CD14-positive monocyte (primary cell): ENCODE measurements at regions not wholly inside any gene's neighbourhood (a gene's known extent, or its start where the extent isn't known, plus 50 kb on each side); places are given as distances from the start of the nearest gene placed in this dataset.

ENCODE experiments used
- DNase-seq, 3 donors: peaks; one replicate each; pipeline ENCODE4 v3.0.0-alpha.2; 2011 to 2022
- H2AFZ ChIP-seq: 2 replicates; pipeline ENCODE4 v1.6.0; 2012; ENCODE audit warnings: mild to moderate bottlenecking, low read depth, low read length, inconsistent platforms; ENCODE audit not compliant: insufficient read depth, poor library complexity, severe bottlenecking
- H3K27ac ChIP-seq, 2 donors: 1 replicate in 1 of 2; 2 replicates in 1 of 2; pipeline ENCODE4 v1.5.1; 2012 to 2013; ENCODE audit warnings: low read length in 2 of 2, control low read depth in 1 of 2, inconsistent platforms in 1 of 2, low read depth in 1 of 2, mild to moderate bottlenecking in 1 of 2
- H3K27me3 ChIP-seq, 2 donors: one replicate each; pipeline versions ENCODE4 v1.6.0 to v1.6.1; 2011 to 2013; ENCODE audit warnings: low read length in 2 of 2; ENCODE audit not compliant: control insufficient read depth in 2 of 2, insufficient read depth in 2 of 2
- H3K36me3 ChIP-seq, 2 donors: replicated peaks in 1 of 2; 1 replicate in 1 of 2; 2 replicates in 1 of 2; pipeline versions ENCODE4 v1.5.1 to v1.6.1; 2012 to 2013; ENCODE audit warnings: low read length in 2 of 2, control low read depth in 1 of 2, inconsistent platforms in 1 of 2, mild to moderate bottlenecking in 1 of 2; ENCODE audit not compliant: insufficient read depth in 2 of 2, control insufficient read depth in 1 of 2
- H3K4me1 ChIP-seq, 2 donors: 1 replicate in 1 of 2; 2 replicates in 1 of 2; pipeline versions ENCODE4 v1.5.1 to v1.6.1; 2012 to 2013; ENCODE audit warnings: low read length in 2 of 2, control low read depth in 1 of 2, inconsistent platforms in 1 of 2, mild to moderate bottlenecking in 1 of 2, moderate library complexity in 1 of 2; ENCODE audit not compliant: insufficient read depth in 2 of 2, control insufficient read depth in 1 of 2
- H3K4me2 ChIP-seq: replicated peaks from 2 replicates; pipeline ENCODE3; 2012; ENCODE audit warnings: low read length, moderate library complexity, mild to moderate bottlenecking; ENCODE audit not compliant: poor library complexity, severe bottlenecking; ENCODE audit errors: extremely low read depth
- H3K4me3 ChIP-seq, 3 experiments: fragments of 200-600 bp in 1 of 3; sonication (generic) in 1 of 3; replicated peaks in 1 of 3; 1 replicate in 2 of 3; 2 replicates in 1 of 3; pipeline ENCODE4 v1.5.1; 2011 to 2013; ENCODE audit warnings: low read length in 3 of 3, mild to moderate bottlenecking in 3 of 3, control low read depth in 2 of 3, low read depth in 2 of 3, inconsistent platforms in 1 of 3, moderate library complexity in 1 of 3
- H3K79me2 ChIP-seq: 2 replicates; pipeline ENCODE4 v1.6.0; 2012; ENCODE audit warnings: mild to moderate bottlenecking, control low read depth, inconsistent platforms, low read length, moderate library complexity; ENCODE audit not compliant: insufficient read depth
- H3K9ac ChIP-seq: 2 replicates; pipeline ENCODE4 v1.6.0; 2017; ENCODE audit warnings: low read length, mild to moderate bottlenecking; ENCODE audit not compliant: insufficient read depth, poor library complexity, severe bottlenecking
- H3K9me3 ChIP-seq, 2 donors: replicated peaks in 1 of 2; 1 replicate in 1 of 2; 2 replicates in 1 of 2; pipeline versions ENCODE4 v1.5.1 to v1.6.1; 2012 to 2013; ENCODE audit warnings: low read length in 2 of 2, control low read depth in 1 of 2; ENCODE audit not compliant: control insufficient read depth in 1 of 2, insufficient read depth in 1 of 2
- H4K20me1 ChIP-seq: 2 replicates; pipeline ENCODE4 v1.6.0; 2012; ENCODE audit warnings: mild to moderate bottlenecking, low read length, control low read depth, moderate library complexity; ENCODE audit not compliant: insufficient read depth
- H3K27ac Mint-ChIP-seq, 7 donors: one replicate each; pipeline ENCODE4 v1.8.0; 2020; ENCODE audit warnings: mild to moderate bottlenecking in 7 of 7, mixed read lengths in 7 of 7, moderate library complexity in 6 of 7, inconsistent platforms in 2 of 7
- H3K27me3 Mint-ChIP-seq, 3 donors: one replicate each; pipeline ENCODE4 v1.8.0; 2021 to 2022; ENCODE audit warnings: low read depth in 3 of 3, mild to moderate bottlenecking in 3 of 3, mixed read lengths in 3 of 3, moderate library complexity in 3 of 3, inconsistent platforms in 1 of 3
- H3K36me3 Mint-ChIP-seq, 2 donors: one replicate each; pipeline ENCODE4 v1.8.0; 2020; ENCODE audit warnings: mixed read lengths in 2 of 2, inconsistent platforms in 1 of 2, mild to moderate bottlenecking in 1 of 2
- H3K4me1 Mint-ChIP-seq: one replicate; pipeline ENCODE4 v1.8.0; 2020; ENCODE audit warnings: mild to moderate bottlenecking, mixed read lengths
- H3K4me3 Mint-ChIP-seq, 2 donors: one replicate each; pipeline ENCODE4 v1.8.0; 2020; ENCODE audit warnings: mild to moderate bottlenecking in 2 of 2, mixed read lengths in 2 of 2, moderate library complexity in 1 of 2
- H3K9me3 Mint-ChIP-seq, 7 donors: one replicate each; pipeline ENCODE4 v1.8.0; 2020 to 2022; ENCODE audit warnings: mixed read lengths in 7 of 7, mild to moderate bottlenecking in 6 of 7, moderate library complexity in 6 of 7, inconsistent platforms in 2 of 7
- CTCF ChIP-seq: fragments of 200-600 bp; IDR thresholded peaks from one replicate; pipeline ENCODE4 v1.8.0; 2022; ENCODE audit warnings: antibody characterized with exemption, mild to moderate bottlenecking
- WGBS: methylation state at CpG from one replicate; pipeline ENCODE4 v1.1.5; 2013; ENCODE audit warnings: missing lambda C conversion rate; ENCODE audit not compliant: insufficient coverage; 5-methylcytosine and 5-hydroxymethylcytosine counted together
- intact Hi-C, 2 donors: fragments of 100-400 bp; cut with micrococcal nuclease; formaldehyde crosslinking; loops; one replicate each; pipeline versions ENCODE4 v1.15.0 to v1.15.1; 2023

GRCh38 chr1:164480285-164480907, 78.6 kb upstream of the PBX1 start:
- intact Hi-C loops, result no loop called here
- no peak for TF ChIP-seq CTCF
- no peak for DNase-seq
- no peaks in the 10 kb centered on the region for H3K9me3 ChIP-seq
- Mint-ChIP-seq H3K36me3 (no peaks in the 10 kb centered on the region), H3K9me3 (peaks cover 0 to 6% (median 2%) of the 10 kb centered on the region in 7 donors), H3K27ac (no peak overlapping the region), H3K4me3 (no peak overlapping the region), H3K27me3 (peaks cover 0 to 2% (median 2%) of the 10 kb centered on the region in 3 donors), H3K4me1 (no peaks in the 10 kb centered on the region)
- H2AFZ ChIP-seq, result no peak overlapping the region
- no peaks in the 10 kb centered on the region for H3K36me3 ChIP-seq
- H3K27ac ChIP-seq, result no peak overlapping the region
- WGBS, result no CpG with 5 or more reads among the region's 1 CpG
- no peak overlapping the region for H3K4me2 ChIP-seq
- no peaks in the 10 kb centered on the region for H4K20me1 ChIP-seq
- H3K79me2 ChIP-seq, result no peaks in the 10 kb centered on the region
- H3K4me3 ChIP-seq, result no peak overlapping the region
- H3K9ac ChIP-seq, result no peak overlapping the region
- no peaks in the 10 kb centered on the region for H3K4me1 ChIP-seq
- no peaks in the 10 kb centered on the region for H3K27me3 ChIP-seq

- TF ChIP-seq CTCF, result no peak
Measured at GRCh38 chr1:164495905-164496304, 63.1 kb upstream of the PBX1 start.

More at GRCh38 chr1:164495905-164496304, 63.1 kb upstream of the PBX1 start:
- Mint-ChIP-seq H3K27me3 (peaks cover 0 to 3% (median 0%) of the 10 kb centered on the region in 3 donors), H3K36me3 (no peaks in the 10 kb centered on the region), H3K4me1 (no peaks in the 10 kb centered on the region), H3K4me3 (no peak overlapping the region), H3K27ac (no peak overlapping the region), H3K9me3 (peaks cover 4 to 32% (median 15%) of the 10 kb centered on the region in 7 donors)
- H4K20me1 ChIP-seq, result no peaks in the 10 kb centered on the region
- H3K4me3 ChIP-seq, result no peak overlapping the region
- no peak overlapping the region for H2AFZ ChIP-seq
- H3K4me1 ChIP-seq, result no peaks in the 10 kb centered on the region
- H3K36me3 ChIP-seq, result no peaks in the 10 kb centered on the region
- no peaks in the 10 kb centered on the region for H3K27me3 ChIP-seq
- H3K4me2 ChIP-seq, result no peak overlapping the region
- H3K27ac ChIP-seq, result no peak overlapping the region
- intact Hi-C loops, result no loop called here
- peaks cover 0 to 7% of the 10 kb centered on the region in 2 donors for H3K9me3 ChIP-seq
- no peak for DNase-seq
- no peak overlapping the region for H3K9ac ChIP-seq
- 100% methylated on average over 2 of the region's 3 CpGs for WGBS
- H3K79me2 ChIP-seq, result no peaks in the 10 kb centered on the region
